ENCODE measurements at regions not wholly inside any gene's neighbourhood (a gene's known extent, or its start where the extent isn't known, plus 50 kb on each side); places are given as distances from the start of the nearest gene placed in this dataset.

- H3K9me3 ChIP-seq (replicated peaks): peaks cover 5% of the 10 kb centered on the region
- no peaks in the 10 kb centered on the region for H3K27me3 ChIP-seq (ENCODE audit: low read depth)
- TF ChIP-seq, protein P1, sequence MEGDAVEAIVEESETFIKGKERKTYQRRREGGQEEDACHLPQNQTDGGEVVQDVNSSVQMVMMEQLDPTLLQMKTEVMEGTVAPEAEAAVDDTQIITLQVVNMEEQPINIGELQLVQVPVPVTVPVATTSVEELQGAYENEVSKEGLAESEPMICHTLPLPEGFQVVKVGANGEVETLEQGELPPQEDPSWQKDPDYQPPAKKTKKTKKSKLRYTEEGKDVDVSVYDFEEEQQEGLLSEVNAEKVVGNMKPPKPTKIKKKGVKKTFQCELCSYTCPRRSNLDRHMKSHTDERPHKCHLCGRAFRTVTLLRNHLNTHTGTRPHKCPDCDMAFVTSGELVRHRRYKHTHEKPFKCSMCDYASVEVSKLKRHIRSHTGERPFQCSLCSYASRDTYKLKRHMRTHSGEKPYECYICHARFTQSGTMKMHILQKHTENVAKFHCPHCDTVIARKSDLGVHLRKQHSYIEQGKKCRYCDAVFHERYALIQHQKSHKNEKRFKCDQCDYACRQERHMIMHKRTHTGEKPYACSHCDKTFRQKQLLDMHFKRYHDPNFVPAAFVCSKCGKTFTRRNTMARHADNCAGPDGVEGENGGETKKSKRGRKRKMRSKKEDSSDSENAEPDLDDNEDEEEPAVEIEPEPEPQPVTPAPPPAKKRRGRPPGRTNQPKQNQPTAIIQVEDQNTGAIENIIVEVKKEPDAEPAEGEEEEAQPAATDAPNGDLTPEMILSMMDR (IDR thresholded peaks at IDR 0.05; ENCODE audit: borderline replicate concordance): no peak
- H3K4me3 ChIP-seq: no peak overlapping the region
- no peak overlapping the region for H3K27ac ChIP-seq (replicated peaks)
- DNase-seq: no peak
- intact Hi-C loops (cut with micrococcal nuclease): no loop called here
- no peaks in the 10 kb centered on the region for H3K4me1 ChIP-seq
- no peaks in the 10 kb centered on the region for H3K36me3 ChIP-seq
Measured at GRCh38 chr3:94416768-94417167, 353.9 kb downstream of the NSUN3 start.

DNA sequence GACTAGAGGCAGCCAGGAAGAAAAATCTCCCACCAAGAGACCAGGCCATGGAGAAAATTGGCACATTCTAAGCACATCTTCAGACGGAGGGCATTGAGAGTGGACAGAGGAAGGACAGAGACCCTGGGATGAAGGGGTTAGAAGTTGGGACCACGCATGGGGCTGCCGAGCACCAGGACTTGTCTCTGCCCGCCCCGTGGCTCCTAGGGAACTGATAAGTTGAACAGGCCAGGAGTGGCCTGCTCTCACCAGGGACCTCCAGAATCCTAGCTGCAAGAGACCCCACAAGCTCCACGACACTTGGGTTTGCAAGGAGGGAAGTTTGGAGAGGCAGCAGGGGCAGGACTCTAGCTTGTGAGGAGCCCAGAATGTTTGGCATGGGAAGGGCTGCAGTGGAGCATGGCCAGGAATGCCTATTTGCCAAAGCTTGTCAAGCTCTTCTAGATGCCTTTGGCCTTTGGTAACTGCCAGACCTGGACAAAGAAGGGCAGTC, 355.1 kb downstream of the NSUN3 start:
- Histone ChIP-seq H3K27ac (replicated peaks) (no peak overlapping the region), H3K4me3 (no peak overlapping the region), H3K9me3 (replicated peaks) (peaks cover 12% of the 10 kb centered on the region), H3K4me1 (no peaks in the 10 kb centered on the region), H3K27me3 (ENCODE audit: low read depth) (no peaks in the 10 kb centered on the region), H3K36me3 (no peaks in the 10 kb centered on the region)
- TF ChIP-seq, protein P1 (IDR thresholded peaks at IDR 0.05; ENCODE audit: borderline replicate concordance): no peak
- no peak for DNase-seq
- intact Hi-C loops (cut with micrococcal nuclease): no loop called here

GRCh38 chr3:94420931-94421330, 358.1 kb downstream of the NSUN3 start:
- no peak for DNase-seq
- no peak overlapping the region for H3K27ac ChIP-seq (replicated peaks)
- no peaks in the 10 kb centered on the region for H3K27me3 ChIP-seq (ENCODE audit: low read depth)
- H3K4me1 ChIP-seq: no peaks in the 10 kb centered on the region
- H3K9me3 ChIP-seq (replicated peaks): peaks cover 25% of the 10 kb centered on the region
- TF ChIP-seq, protein P1 (IDR thresholded peaks at IDR 0.05; ENCODE audit: borderline replicate concordance): no peak
- no peak overlapping the region for H3K4me3 ChIP-seq
- intact Hi-C loops (cut with micrococcal nuclease): no loop called here
- no peaks in the 10 kb centered on the region for H3K36me3 ChIP-seq

GRCh38 chr3:94423578-94423977, 360.7 kb downstream of the NSUN3 start:
- no peaks in the 10 kb centered on the region for H3K4me1 ChIP-seq
- no peak for DNase-seq
- intact Hi-C loops (cut with micrococcal nuclease): no loop called here
- H3K27ac ChIP-seq (replicated peaks): no peak overlapping the region
- H3K27me3 ChIP-seq (ENCODE audit: low read depth): no peaks in the 10 kb centered on the region
- H3K9me3 ChIP-seq (replicated peaks): peaks cover 25% of the 10 kb centered on the region
- TF ChIP-seq, protein P1 (IDR thresholded peaks at IDR 0.05; ENCODE audit: borderline replicate concordance): no peak
- H3K4me3 ChIP-seq: no peak overlapping the region
- no peaks in the 10 kb centered on the region for H3K36me3 ChIP-seq

GRCh38 chr3:94429517-94429916, 366.7 kb downstream of the NSUN3 start:
- no peak overlapping the region for H3K4me3 ChIP-seq

More at GRCh38 chr3:94429517-94429916, 366.7 kb downstream of the NSUN3 start:
- intact Hi-C loops (cut with micrococcal nuclease): no loop called here
- Histone ChIP-seq H3K27ac (replicated peaks) (no peak overlapping the region), H3K36me3 (no peaks in the 10 kb centered on the region), H3K9me3 (replicated peaks) (no peaks in the 10 kb centered on the region), H3K27me3 (ENCODE audit: low read depth) (no peaks in the 10 kb centered on the region), H3K4me1 (no peaks in the 10 kb centered on the region)
- no peak for DNase-seq
- TF ChIP-seq, protein P1 (IDR thresholded peaks at IDR 0.05; ENCODE audit: borderline replicate concordance): no peak

Data from left ventricle myocardium inferior (tissue), 1 donor.